ENCODE measurements at regions not wholly inside any gene's neighbourhood (a gene's known extent, or its start where the extent isn't known, plus 50 kb on each side); places are given as distances from the start of the nearest gene placed in this dataset.

- Histone ChIP-seq H3K9me3 (ENCODE audit: control insufficient read depth in 1 of 2, insufficient read depth in 1 of 2, low read length in 2 of 2) (no peaks in the 10 kb centered on the region), H3K27me3 (ENCODE audit: control insufficient read depth in 1 of 2, insufficient read depth in 2 of 2, low read length in 2 of 2) (peaks cover 0 to 7% of the 10 kb centered on the region in 2 experiments), H3K4me1 (ENCODE audit: insufficient read depth, low read length) (no peaks in the 10 kb centered on the region), H3K36me3 (ENCODE audit: insufficient read depth, low read length) (no peaks in the 10 kb centered on the region), H3K4me3 (ENCODE audit: low read length) (no peak overlapping the region), H3K27ac (ENCODE audit: low read depth in 1 of 2, low read length in 2 of 2) (no peak overlapping the region)
- ChIA-PET POLR2A (no interaction called here), CTCF (no interaction called here)
- Mint-ChIP-seq H3K9me3 (peaks cover 2% of the 10 kb centered on the region), H3K36me3 (ENCODE audit: low read depth) (no peaks in the 10 kb centered on the region), H3K4me1 (ENCODE audit: low read depth) (no peaks in the 10 kb centered on the region), H3K27ac (no peak overlapping the region), H3K27me3 (peaks cover 15% of the 10 kb centered on the region), H3K4me3 (no peak overlapping the region)
- ATAC-seq (ENCODE audit: poor library complexity) (no peak), DNase-seq (no peak)
- no peak for TF ChIP-seq CTCF (IDR thresholded peaks at IDR 0.05)
- intact Hi-C loops (cut with DNase I, micrococcal nuclease) = no loop called here
Observed at GRCh38 chr1:87190402-87190801, 138.3 kb upstream of the LMO4 start.

- no peak for ATAC-seq (ENCODE audit: poor library complexity)
Observed at GRCh38 chr1:87191646-87192045, 137.0 kb upstream of the LMO4 start.

GRCh38 chr1:87194271-87194774 is 134.4 kb upstream of the LMO4 start:
- ChIA-PET POLR2A (no interaction called here), CTCF (no interaction called here)
- no peak for TF ChIP-seq CTCF (IDR thresholded peaks at IDR 0.05)
- Histone ChIP-seq H3K9me3 (ENCODE audit: control insufficient read depth in 1 of 2, insufficient read depth in 1 of 2, low read length in 2 of 2) (no peaks in the 10 kb centered on the region), H3K27me3 (ENCODE audit: control insufficient read depth in 1 of 2, insufficient read depth in 2 of 2, low read length in 2 of 2) (peaks cover 0 to 5% of the 10 kb centered on the region in 2 experiments), H3K4me3 (ENCODE audit: low read length) (no peak overlapping the region), H3K27ac (ENCODE audit: low read depth in 1 of 2, low read length in 2 of 2) (no peak overlapping the region), H3K4me1 (ENCODE audit: insufficient read depth, low read length) (no peaks in the 10 kb centered on the region), H3K36me3 (ENCODE audit: insufficient read depth, low read length) (no peaks in the 10 kb centered on the region)
- ATAC-seq (ENCODE audit: poor library complexity) = no peak
- Mint-ChIP-seq H3K27me3 (peaks cover 10% of the 10 kb centered on the region), H3K36me3 (ENCODE audit: low read depth) (no peaks in the 10 kb centered on the region), H3K4me3 (no peak overlapping the region), H3K27ac (no peak overlapping the region), H3K9me3 (peaks cover 2% of the 10 kb centered on the region), H3K4me1 (ENCODE audit: low read depth) (no peaks in the 10 kb centered on the region)
- intact Hi-C loops (cut with DNase I, micrococcal nuclease) = no loop called here
- no peak for DNase-seq

More at GRCh38 chr1:87191646-87192045, 137.0 kb upstream of the LMO4 start:
- POLR2A ChIA-PET = no interaction called here
- Histone ChIP-seq H3K36me3 (ENCODE audit: insufficient read depth, low read length) (no peaks in the 10 kb centered on the region), H3K9me3 (ENCODE audit: control insufficient read depth in 1 of 2, insufficient read depth in 1 of 2, low read length in 2 of 2) (no peaks in the 10 kb centered on the region), H3K4me1 (ENCODE audit: insufficient read depth, low read length) (no peaks in the 10 kb centered on the region), H3K27me3 (ENCODE audit: control insufficient read depth in 1 of 2, insufficient read depth in 2 of 2, low read length in 2 of 2) (peaks cover 0 to 7% of the 10 kb centered on the region in 2 experiments), H3K4me3 (ENCODE audit: low read length) (no peak overlapping the region), H3K27ac (ENCODE audit: low read depth in 1 of 2, low read length in 2 of 2) (no peak overlapping the region)
- no peak for TF ChIP-seq CTCF (IDR thresholded peaks at IDR 0.05)
- CTCF ChIA-PET = no interaction called here
- no peak overlapping the region for H3K27ac Mint-ChIP-seq
- no peaks in the 10 kb centered on the region for H3K4me1 Mint-ChIP-seq (ENCODE audit: low read depth)
- H3K36me3 Mint-ChIP-seq (ENCODE audit: low read depth) = no peaks in the 10 kb centered on the region
- H3K9me3 Mint-ChIP-seq = peaks cover 2% of the 10 kb centered on the region
- intact Hi-C loops (cut with DNase I, micrococcal nuclease) = no loop called here
- peaks cover 15% of the 10 kb centered on the region for H3K27me3 Mint-ChIP-seq
- no peak for DNase-seq
- no peak overlapping the region for H3K4me3 Mint-ChIP-seq

All from CD4-positive, alpha-beta T cell (primary cell).